ENCODE measurements at regions not wholly inside any gene's neighbourhood (a gene's known extent, or its start where the extent isn't known, plus 50 kb on each side); places are given as distances from the start of the nearest gene placed in this dataset.

- TF ChIP-seq, protein P1, sequence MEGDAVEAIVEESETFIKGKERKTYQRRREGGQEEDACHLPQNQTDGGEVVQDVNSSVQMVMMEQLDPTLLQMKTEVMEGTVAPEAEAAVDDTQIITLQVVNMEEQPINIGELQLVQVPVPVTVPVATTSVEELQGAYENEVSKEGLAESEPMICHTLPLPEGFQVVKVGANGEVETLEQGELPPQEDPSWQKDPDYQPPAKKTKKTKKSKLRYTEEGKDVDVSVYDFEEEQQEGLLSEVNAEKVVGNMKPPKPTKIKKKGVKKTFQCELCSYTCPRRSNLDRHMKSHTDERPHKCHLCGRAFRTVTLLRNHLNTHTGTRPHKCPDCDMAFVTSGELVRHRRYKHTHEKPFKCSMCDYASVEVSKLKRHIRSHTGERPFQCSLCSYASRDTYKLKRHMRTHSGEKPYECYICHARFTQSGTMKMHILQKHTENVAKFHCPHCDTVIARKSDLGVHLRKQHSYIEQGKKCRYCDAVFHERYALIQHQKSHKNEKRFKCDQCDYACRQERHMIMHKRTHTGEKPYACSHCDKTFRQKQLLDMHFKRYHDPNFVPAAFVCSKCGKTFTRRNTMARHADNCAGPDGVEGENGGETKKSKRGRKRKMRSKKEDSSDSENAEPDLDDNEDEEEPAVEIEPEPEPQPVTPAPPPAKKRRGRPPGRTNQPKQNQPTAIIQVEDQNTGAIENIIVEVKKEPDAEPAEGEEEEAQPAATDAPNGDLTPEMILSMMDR (IDR thresholded peaks at IDR 0.05; ENCODE audit: low read depth, low read length) = no peak
- TF ChIP-seq EZH2phosphoT487 (IDR thresholded peaks at IDR 0.05; ENCODE audit: low read depth) = no peak
Measured at GRCh38 chr4:38266616-38267015, 306.4 kb downstream of the PTTG2 start.
